NCI-H2107 (cell line): ENCODE measurements at regions not wholly inside any gene's neighbourhood (a gene's known extent, or its start where the extent isn't known, plus 50 kb on each side); places are given as distances from the start of the nearest gene placed in this dataset.
"Not testable (repeated sequence)": the region's sequence is repeated elsewhere in the genome, so short reads cannot be mapped to it uniquely, and the experiment has no call there.

Source experiments
- DNase-seq: peaks from one replicate; lab custom pipeline; 2025; lab: John Stamatoyannopoulos, UW

DNA sequence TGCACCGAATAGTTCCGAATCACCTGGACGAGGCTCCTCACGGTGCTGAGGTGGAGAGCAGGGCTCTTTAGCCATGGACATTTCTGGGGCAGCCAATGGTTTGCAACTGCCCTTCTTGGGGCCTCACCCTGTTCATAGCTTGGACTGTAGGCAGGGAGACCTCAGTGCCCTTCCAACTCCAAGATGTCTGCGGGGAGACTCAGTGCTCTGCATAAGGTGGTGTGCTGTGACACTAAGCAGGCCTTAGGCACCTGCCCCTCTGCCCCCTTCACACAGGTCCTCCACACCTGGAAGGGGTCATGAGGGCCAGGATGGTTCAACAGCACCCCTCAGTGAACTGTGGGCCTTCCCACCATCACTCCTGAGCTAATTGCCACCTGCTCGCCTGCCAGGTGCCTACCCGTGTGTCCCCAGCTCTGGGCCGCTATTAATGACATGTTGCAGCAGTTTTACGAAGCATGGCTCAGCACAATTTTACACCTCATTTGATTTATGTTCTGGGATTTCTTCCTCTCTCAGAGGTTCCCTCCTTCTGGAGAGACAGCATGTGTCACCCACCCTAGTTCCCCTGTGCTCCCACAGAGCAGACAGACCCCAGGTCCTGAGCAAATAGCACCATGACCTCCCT, 101.2 kb upstream of the SMAD3 start:
- DNase-seq = no peak

- no peak for DNase-seq
These were observed 100.6 kb upstream of the SMAD3 start for GRCh38 chr15:66964791-66965190.

DNA sequence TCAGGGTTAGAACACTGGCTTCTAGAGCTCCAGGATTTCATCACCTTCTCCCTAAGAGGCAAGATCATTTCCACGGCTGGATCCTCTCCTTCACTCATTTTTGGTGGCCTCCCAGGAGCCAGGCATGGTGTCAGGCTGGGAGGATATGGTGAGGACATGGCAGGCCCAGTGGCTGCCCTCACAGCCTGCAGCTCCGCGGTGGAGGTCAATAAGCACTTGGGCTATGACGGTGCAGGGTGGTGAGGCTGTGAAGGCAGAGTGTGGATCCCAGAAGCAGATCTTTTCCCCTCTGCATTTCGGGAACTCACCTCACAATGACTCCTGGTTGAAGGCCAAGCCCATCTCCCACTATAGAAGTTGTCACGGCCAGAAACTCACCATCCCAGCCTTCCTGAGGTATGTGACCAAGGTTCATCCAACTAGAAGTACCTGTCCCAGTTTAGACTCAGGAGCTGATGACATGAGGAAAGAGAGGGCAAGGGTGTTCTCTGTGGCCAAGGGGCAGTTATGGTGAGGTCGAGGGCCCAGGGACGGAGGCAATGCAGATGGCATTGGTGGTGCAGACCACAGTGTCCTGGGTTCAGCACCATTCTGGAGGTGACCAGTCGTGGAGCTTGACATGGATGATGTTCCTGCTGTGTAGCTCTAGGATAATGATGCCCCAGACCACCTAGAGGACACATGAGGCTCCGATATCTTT, 100.1 kb upstream of the SMAD3 start:
- no peak for DNase-seq

GRCh38 chr15:66966256-66966655, 99.1 kb upstream of the SMAD3 start:
- DNase-seq = no peak

DNA sequence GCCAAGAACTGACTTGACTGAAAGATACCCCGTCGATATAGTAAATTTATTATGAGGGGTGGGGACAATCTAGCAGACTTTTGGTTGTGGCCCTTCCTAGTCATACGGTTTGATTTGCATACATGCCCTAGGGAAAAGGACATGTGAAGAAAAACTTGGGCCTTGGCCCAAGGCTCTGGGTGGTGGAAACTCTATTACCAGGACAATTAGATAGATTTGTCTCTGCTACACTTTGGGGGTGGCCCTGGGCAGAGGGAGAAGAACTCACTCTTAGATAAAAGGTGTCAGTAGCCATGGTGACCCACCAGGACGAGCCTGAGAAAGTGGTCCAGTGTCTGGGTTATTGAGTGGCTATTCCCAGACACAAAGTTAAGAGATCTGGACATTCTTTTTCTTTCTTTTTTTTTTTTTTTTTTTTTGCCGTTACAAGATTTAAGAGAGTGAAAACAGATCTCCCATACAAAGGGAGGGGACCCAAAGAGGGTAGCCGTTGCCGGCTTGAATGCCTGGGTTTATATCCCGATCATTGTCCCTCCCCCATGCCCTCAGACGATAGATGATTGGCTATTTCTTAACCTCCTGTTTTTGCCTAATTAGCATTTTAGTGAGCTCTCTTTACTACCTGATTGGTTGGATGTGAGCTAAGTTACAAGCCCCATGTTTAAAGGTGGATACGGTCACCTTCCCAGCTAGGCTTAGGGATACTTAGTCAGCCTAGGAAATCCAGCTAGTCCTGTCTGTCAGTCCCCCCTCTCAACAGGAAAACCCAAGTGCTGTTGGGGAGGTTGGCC, 96.4 kb upstream of the SMAD3 start:
- DNase-seq = no peak

DNA sequence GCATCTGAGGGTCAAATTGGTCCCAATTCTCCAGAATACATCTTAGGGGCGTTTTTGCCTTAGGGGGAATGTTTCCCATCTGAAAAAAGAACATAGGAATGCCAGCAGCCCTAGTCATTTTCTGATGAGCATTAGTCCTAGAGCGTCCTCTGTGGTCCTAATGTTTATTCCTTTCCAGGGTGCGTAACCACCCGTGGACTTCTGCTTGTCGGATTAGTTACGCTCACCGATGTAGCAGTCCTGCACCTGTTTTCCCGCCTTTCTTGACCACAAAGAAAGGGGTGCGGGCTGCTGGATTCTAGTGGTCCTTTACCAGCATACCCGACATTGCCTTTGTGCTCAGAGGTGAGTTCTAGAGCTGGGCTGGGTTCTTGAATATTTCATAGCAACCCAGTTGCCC, 91.3 kb upstream of the SMAD3 start:
- DNase-seq = not testable (repeated sequence)

GRCh38 chr15:66976106-66976640, 89.2 kb upstream of the SMAD3 start:
- DNase-seq = not testable (repeated sequence)

GRCh38 chr15:66980326-66980725, 85.1 kb upstream of the SMAD3 start:
- DNase-seq = not testable (repeated sequence)

DNA sequence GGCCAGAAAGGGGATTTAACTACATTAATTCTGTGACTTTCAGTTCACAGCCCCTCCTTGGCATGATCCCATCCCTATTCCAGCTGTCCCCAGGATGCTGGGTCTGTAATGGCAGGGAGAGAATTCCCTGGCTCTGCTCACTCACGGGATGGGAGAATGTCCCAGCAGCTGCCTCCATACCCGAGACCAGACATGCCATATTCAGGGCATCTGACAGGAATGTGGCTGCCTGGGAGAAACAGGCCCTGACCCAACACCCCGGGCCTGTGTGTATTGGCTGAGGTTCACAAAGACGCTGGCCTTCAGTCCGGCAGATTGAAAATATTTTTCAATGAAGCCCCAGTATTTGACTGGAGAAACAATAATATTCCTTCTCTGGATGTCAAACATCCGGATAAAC, 83.6 kb upstream of the SMAD3 start:
- no peak for DNase-seq

DNA sequence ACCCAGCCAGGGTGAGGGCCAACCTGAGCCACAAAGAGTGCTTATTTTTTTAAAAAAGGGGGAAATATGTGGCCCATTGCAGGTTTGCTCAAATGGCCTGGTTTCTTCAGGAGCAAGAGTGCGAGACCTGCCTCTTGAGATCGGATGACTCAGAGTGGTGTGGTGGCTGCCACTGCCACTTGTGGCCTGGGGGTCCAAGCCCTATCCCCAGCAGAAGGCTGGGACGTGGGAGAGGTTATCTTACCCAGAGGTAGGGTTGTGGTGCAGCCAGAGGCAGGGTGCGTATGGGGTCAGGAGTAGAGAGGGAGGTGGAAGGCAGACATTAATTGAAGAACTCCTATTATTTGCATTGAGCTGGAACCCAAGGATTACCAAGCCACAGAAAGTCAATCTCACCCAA, 83.2 kb upstream of the SMAD3 start:
- no peak for DNase-seq

GRCh38 chr15:66982816-66983215, 82.6 kb upstream of the SMAD3 start:
- DNase-seq = no peak

DNA sequence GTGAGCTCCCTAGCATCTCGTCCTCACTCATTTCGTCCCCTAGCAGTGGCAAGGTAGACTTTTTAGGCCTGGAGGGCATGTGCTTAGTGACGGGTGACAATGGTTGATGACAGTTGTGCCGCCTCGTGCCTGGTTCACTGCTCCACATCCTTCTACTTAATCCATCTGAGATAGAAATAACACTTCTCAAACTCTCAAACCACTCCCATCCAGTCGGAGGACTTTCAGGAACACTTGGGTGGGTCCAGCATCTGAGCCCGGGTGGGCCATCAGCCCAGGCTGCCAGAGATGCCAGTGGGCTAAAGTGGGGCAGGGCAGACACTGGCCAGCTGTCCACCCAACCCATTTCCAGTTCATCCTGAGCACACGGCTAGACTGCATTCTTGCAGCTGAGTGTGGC, 79.7 kb upstream of the SMAD3 start:
- DNase-seq = no peak

DNA sequence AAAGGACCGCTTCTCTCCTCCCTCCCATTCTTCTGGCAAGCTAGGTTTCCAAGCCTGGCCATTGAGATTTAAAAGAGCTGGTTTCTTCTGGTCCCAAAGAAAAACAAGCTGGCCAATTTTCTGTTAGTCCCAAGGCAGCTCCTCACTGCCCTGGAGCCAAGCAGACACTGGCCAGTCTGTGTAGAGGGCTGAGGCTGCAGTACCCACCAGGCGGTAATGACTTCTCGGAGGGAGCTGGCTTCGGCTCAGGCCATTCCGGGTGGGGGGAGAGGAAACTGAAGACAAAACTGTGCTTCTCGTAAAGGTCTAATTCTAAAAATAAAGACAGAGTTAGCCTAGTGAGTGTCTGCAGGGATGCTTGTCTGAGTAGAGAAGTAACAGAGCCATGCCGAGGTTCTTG, 78.5 kb upstream of the SMAD3 start:
- DNase-seq = no peak

- DNase-seq = no peak
These were observed 72.3 kb upstream of the SMAD3 start for GRCh38 chr15:66993090-66993489.

- DNase-seq = no peak
These were observed 71.3 kb upstream of the SMAD3 start for GRCh38 chr15:66993874-66994696.

DNA sequence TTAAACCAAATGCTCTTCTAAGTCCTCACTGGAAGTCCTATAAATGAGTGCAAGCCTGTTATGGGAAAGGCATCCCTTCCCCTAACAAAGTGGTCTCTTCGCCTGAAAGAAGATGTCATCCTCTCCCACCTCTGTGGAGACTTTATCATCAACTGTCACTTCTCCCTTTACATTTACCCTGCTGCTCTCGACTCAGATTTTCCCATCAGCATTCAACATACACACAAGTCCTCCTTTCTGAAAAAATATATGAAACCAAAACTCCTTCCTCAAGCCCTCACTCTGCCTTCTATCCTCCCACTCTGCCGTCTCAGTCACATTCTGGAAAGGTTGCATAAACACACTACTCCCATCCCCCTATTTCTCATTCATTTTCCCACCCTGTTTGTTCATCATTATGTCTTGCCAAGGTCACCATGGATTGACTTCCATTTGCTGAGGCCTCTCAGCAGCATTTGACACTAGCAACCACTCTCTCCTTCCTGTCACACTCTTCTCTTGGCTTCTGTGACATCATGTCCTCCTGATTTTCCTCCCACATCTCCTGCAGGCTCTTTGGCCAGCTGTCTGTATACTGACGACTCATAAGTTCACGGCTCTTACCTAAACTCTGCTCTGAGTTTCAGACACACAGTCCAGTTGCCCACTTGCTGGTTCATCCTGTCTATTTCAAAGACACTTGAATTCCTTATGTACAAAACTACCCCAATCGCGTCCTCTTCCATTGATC, 70.3 kb upstream of the SMAD3 start:
- no peak for DNase-seq

GRCh38 chr15:66996094-66996493, 69.3 kb upstream of the SMAD3 start:
- DNase-seq = no peak

DNA sequence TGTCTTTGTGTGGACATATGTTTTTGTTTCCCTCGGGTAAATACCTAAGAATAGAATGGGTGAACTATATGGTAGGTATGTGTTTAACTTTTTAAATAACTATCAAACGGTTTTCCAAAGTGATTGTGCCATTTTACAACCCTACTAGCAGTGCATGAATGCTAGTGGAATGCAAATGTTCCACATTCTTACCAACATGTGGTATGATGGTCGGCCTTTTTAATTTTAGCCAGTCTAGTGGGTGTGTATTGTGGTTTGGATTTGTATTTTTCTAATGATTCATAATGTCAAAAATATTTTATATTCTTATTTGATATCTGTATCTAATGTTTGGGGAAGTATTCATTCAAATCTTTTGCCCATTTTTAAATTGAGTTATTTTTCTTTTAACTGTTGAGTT, 68.2 kb upstream of the SMAD3 start:
- no peak for DNase-seq

GRCh38 chr15:66998234-66998633, 67.2 kb upstream of the SMAD3 start:
- not testable (repeated sequence) for DNase-seq

- DNase-seq = no peak
These were observed 66.1 kb upstream of the SMAD3 start for GRCh38 chr15:66999046-66999968.
